WERI-Rb-1 (cell line): ENCODE measurements at regions not wholly inside any gene's neighbourhood (a gene's known extent, or its start where the extent isn't known, plus 50 kb on each side); places are given as distances from the start of the nearest gene placed in this dataset.
"Not testable (repeated sequence)": the region's sequence is repeated elsewhere in the genome, so short reads cannot be mapped to it uniquely, and the experiment has no call there.

Experiments used
- DNase-seq: peaks from one replicate; pipeline ENCODE4 v3.0.0-alpha.2; 2020
- H3K27ac ChIP-seq: fragments of 250-450 bp; sonication (Bioruptor Pico); 2 replicates; pipeline ENCODE4 v1.5.1; 2020; ENCODE audit warnings: mild to moderate bottlenecking, moderate library complexity
- H3K27me3 ChIP-seq: fragments of 250-450 bp; sonication (Bioruptor Pico); 2 replicates; pipeline ENCODE4 v1.5.1; 2021; ENCODE audit warnings: mild to moderate bottlenecking, low read depth, moderate library complexity; ENCODE audit not compliant: insufficient read depth, severe bottlenecking
- H3K36me3 ChIP-seq: fragments of 250-450 bp; sonication (Bioruptor Pico); 2 replicates; pipeline ENCODE4 v1.5.1; 2020; ENCODE audit warnings: mild to moderate bottlenecking, moderate library complexity
- H3K4me3 ChIP-seq: 2 replicates; pipeline ENCODE4 v1.5.1; 2011; ENCODE audit warnings: low read depth, mild to moderate bottlenecking, control low read depth, low read length
- H3K9me3 ChIP-seq: fragments of 250-450 bp; sonication (Bioruptor Pico); 2 replicates; pipeline ENCODE4 v1.5.1; 2021; ENCODE audit warnings: mild to moderate bottlenecking, moderate library complexity; ENCODE audit not compliant: severe bottlenecking

DNA sequence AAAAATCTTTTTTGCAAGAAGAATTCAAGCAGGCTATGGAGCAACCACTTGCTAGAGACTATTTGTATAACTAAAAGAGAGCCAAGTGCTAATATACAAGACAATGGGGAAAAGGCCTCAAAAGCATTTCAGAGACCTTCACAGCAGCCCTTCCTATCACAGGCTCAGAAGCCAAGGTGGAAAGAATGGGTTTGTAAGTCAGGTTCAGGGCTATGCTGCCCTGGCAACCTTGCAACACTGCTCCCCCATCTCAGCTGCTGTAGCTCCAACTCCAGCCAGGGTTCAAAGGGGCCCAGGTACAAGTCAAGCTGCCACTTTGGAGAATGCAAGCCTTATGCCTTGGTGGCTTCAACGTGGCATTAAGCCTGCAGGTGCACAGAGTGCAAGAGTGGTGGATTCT lies 253.7 kb upstream of the C1QTNF3 start:
- H3K27me3 ChIP-seq, H3K36me3 ChIP-seq, H3K4me3 ChIP-seq, H3K9me3 ChIP-seq, H3K27ac ChIP-seq, DNase-seq: not testable (repeated sequence)

- not testable (repeated sequence) for DNase-seq
These were observed 286.2 kb upstream of the C1QTNF3 start for GRCh38 chr5:34329201-34329600.

DNA sequence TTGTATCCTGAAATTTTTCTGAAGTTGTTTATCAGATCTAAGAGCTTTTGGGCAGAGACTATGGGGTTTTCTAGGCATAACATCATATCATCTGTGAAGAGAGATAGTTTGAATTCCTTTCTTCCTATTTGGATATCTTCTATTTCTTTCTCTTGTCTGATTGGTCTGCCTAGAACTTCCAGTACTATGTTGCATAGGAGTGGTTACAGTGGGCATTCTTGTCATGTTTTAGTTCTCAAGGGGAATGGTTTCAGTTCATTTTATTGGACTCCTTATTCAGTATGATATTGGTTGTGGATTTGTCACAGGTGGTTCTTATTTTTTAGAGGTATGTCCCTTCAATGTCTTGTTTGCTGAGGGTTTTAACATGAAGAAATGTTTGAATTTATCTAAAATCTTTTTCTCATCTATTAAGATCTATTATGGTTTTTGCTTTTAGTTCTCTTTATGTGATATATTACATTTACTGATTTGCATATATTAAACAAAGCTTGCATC lies 286.6 kb upstream of the C1QTNF3 start:
- H3K27me3 ChIP-seq, H3K36me3 ChIP-seq, H3K9me3 ChIP-seq, DNase-seq, H3K27ac ChIP-seq, H3K4me3 ChIP-seq: not testable (repeated sequence)

More at GRCh38 chr5:34329201-34329600, 286.2 kb upstream of the C1QTNF3 start:
- not testable (repeated sequence) for H3K4me3 ChIP-seq, H3K27ac ChIP-seq, H3K27me3 ChIP-seq, H3K9me3 ChIP-seq, H3K36me3 ChIP-seq

DNA sequence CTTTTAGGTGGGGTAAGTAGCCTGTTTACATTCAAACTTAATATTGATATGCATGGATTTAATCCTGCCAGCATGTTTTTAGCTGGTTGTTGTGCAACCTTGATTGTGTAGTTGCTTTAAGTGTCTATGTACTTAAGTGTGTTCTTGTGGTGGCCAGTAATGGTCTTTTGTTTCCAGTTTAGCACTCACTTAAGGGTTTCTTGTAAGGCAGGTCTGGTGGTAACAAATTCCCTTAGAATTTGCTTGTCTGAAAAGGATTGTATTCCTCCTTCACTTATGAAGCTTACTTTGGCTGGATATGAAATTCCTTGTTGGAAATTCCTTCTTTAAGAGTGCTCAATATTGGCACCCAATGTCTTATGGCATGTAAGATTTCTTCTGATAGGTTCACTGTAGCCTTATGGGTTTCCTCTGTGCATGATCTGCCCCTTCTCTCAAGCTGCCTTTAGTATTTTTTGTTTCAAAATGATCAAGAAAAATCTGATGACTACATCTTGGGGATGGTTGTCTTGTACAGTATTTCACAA lies 289.0 kb upstream of the C1QTNF3 start:
- not testable (repeated sequence) for H3K27ac ChIP-seq, H3K36me3 ChIP-seq, H3K4me3 ChIP-seq, H3K27me3 ChIP-seq, DNase-seq, H3K9me3 ChIP-seq

- H3K36me3 ChIP-seq, H3K9me3 ChIP-seq, H3K4me3 ChIP-seq, DNase-seq, H3K27me3 ChIP-seq, H3K27ac ChIP-seq: not testable (repeated sequence)
These were observed 296.5 kb upstream of the C1QTNF3 start for GRCh38 chr5:34339408-34340001.

GRCh38 chr5:34354440-34354839 lies 301.7 kb upstream of the RAI14 start:
- H3K4me3 ChIP-seq, H3K27me3 ChIP-seq, H3K27ac ChIP-seq, H3K36me3 ChIP-seq, DNase-seq, H3K9me3 ChIP-seq: not testable (repeated sequence)

GRCh38 chr5:34371417-34371816 lies 284.7 kb upstream of the RAI14 start:
- H3K9me3 ChIP-seq, H3K27ac ChIP-seq, H3K4me3 ChIP-seq, H3K27me3 ChIP-seq, DNase-seq, H3K36me3 ChIP-seq: not testable (repeated sequence)

DNA sequence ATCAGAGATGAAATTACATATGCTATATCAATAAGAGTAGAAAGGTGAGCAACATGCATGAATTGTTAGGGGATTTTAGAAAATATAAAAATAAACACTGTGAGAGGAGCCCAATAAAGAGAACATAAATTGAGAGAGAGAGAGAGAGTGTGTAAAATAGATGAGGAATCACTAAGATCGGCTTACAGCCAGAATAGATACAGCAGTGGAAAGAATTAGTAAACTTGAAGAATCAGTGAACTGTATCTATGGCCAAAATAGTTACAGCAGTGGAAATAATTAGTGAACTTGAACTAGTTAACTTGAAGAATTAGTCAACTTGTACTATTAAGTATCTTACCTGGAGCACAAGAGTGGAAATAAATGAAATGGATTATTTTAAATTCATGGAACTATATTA lies 284.3 kb upstream of the RAI14 start:
- H3K27ac ChIP-seq, H3K27me3 ChIP-seq, H3K36me3 ChIP-seq, H3K4me3 ChIP-seq, H3K9me3 ChIP-seq, DNase-seq: not testable (repeated sequence)

DNA sequence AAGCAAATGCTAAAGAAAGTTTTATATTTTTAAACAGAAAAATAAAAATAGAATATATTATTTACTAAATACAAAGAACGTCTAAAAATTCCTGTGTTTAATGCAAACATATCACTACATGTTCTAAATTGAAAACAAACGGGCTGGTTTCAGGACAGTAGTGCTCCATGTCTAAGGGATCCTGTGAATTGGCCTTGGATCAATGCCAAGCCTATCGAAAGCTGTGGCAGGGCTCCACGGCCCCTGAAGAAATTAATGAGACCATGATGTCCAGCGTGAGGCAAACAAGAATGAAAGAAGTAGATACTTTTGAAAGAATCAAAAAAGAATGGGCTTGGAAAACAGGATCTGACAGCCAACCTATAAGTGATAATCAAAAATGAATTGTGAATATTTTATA lies 283.4 kb upstream of the RAI14 start:
- not testable (repeated sequence) for H3K4me3 ChIP-seq, H3K36me3 ChIP-seq, H3K27me3 ChIP-seq, H3K27ac ChIP-seq, H3K9me3 ChIP-seq, DNase-seq

DNA sequence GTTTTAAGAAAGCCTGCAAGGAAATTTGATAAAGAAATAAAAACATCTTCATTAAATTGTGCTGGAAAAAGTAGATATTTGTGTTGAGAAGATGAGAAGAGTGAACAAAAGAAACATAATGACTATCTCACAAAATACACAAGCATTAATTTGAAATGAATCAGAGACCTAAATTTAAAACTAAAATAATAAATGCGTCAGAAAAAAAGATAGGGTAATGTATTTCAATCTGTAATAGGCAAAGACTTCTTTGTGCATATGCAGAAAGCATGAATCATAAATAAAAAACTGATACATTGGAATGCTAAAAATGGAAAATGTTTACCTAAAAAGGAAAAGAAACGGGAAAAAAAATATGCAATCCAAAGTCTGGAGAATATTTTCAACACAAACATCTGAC lies 278.5 kb upstream of the RAI14 start:
- DNase-seq, H3K27ac ChIP-seq, H3K36me3 ChIP-seq, H3K9me3 ChIP-seq, H3K4me3 ChIP-seq, H3K27me3 ChIP-seq: not testable (repeated sequence)

DNA sequence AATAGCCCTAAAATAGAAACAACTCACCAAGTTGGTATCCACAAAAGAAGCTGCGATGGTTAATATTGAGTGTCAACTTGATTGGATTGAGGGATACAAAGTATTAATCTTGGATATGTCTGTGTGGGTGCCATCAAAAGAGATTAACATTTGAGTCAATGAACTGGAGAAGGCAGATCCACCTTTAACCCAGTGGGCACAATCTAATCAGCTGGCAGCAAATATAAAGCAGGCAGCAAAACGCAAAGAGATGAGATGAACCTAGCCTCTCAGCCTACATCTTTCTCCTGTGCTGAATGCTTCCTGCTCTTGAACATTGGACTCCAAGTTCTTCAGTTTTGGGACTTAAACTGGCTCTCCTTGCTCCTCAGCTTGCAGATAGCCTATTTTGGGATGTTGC lies 277.6 kb upstream of the RAI14 start:
- H3K36me3 ChIP-seq, H3K4me3 ChIP-seq, DNase-seq, H3K9me3 ChIP-seq, H3K27ac ChIP-seq, H3K27me3 ChIP-seq: not testable (repeated sequence)

DNA sequence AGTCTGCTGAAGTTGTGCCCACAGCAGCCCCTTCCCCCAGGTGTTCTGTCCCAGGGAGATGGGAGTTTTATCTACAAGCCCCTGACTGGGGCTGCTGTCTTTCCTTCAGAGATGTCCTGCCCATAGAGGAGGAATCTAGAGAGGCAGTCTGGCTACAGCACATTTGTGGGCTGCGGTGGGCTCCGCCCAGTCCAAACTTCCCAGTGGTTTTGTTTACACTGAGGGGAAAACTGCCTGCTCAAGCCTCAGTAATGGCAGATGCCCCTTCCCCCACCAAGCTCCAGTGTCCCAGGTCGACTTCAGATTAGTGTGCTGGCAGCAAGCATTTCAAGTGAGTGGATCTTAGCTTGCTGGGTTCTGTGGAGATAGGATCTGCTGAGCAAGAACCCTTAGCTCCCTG lies 267.4 kb upstream of the RAI14 start:
- H3K27me3 ChIP-seq, DNase-seq, H3K9me3 ChIP-seq, H3K27ac ChIP-seq, H3K4me3 ChIP-seq, H3K36me3 ChIP-seq: not testable (repeated sequence)
